ENCODE measurements at regions not wholly inside any gene's neighbourhood (a gene's known extent, or its start where the extent isn't known, plus 50 kb on each side); places are given as distances from the start of the nearest gene placed in this dataset.

GRCh38 chr4:22336822-22337221, 179.0 kb downstream of the ADGRA3 start:
- no peak for DNase-seq (ENCODE audit: low spot score)
- in situ Hi-C loops (cut with HindIII; ENCODE audit: low sequenced_read_pairs) = no loop called here

- no peak for DNase-seq (ENCODE audit: low spot score)
- in situ Hi-C loops (cut with HindIII; ENCODE audit: low sequenced_read_pairs) = loop anchor here (5.0 kb wide), 1 partner anchor 38 kb away; no protein-coding TSS in a partner anchor
Observed at GRCh38 chr4:22334155-22334554, 181.7 kb downstream of the ADGRA3 start.

GRCh38 chr4:22324422-22324821, 191.4 kb downstream of the ADGRA3 start:
- in situ Hi-C loops (cut with HindIII; ENCODE audit: low sequenced_read_pairs) = no loop called here
- no peak for DNase-seq (ENCODE audit: low spot score)

DNA sequence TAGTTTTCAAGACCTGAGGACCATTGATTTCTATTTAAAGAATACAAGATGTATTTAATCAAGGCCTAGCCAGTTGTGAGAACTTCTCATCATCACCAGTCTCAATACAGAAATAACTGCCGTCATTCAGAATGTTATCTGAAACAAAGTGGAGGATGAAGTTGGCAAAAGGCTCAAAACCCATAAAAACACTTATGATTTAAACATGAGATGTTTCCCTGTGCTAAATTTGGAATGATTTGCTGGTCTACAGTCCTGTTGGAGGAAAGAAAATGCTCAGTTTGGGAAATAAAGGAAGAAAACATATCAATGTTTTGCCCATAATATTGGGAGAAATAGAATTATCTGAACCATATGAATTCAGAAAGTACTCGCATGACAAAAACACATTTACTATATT, 192.2 kb downstream of the ADGRA3 start:
- DNase-seq (ENCODE audit: low spot score) = no peak
- in situ Hi-C loops (cut with HindIII; ENCODE audit: low sequenced_read_pairs) = no loop called here

- in situ Hi-C loops (cut with HindIII; ENCODE audit: low sequenced_read_pairs) = no loop called here
- DNase-seq (ENCODE audit: low spot score) = no peak
Observed at GRCh38 chr4:22322996-22323395, 192.9 kb downstream of the ADGRA3 start.

GRCh38 chr4:22315628-22316027, 200.2 kb downstream of the ADGRA3 start:
- in situ Hi-C loops (cut with HindIII; ENCODE audit: low sequenced_read_pairs) = no loop called here
- DNase-seq (ENCODE audit: low spot score) = no peak

- in situ Hi-C loops (cut with HindIII; ENCODE audit: low sequenced_read_pairs) = no loop called here
Observed at GRCh38 chr4:22313976-22314375, 201.9 kb downstream of the ADGRA3 start.

DNA sequence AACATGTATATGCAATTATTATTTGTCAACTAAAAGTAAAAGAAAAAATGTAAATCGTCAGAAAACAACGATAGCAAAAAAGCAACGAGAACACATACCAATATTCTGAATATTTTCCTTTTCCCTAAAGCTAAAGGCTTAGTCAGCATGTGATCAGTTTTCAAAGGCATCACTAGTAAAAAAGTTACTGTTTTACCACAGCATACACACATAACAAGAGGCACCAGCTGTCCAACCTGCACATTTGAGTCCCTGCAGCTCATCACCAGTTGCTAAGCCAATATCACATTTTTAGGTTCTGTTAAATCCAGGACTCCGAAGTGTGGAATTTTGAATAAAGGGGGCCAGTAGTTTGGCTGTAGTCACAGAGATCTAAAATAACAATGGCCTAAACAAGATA, 203.8 kb downstream of the ADGRA3 start:
- DNase-seq (ENCODE audit: low spot score) = no peak
- in situ Hi-C loops (cut with HindIII; ENCODE audit: low sequenced_read_pairs) = no loop called here

More at GRCh38 chr4:22313976-22314375, 201.9 kb downstream of the ADGRA3 start:
- no peak for DNase-seq (ENCODE audit: low spot score)

DNA sequence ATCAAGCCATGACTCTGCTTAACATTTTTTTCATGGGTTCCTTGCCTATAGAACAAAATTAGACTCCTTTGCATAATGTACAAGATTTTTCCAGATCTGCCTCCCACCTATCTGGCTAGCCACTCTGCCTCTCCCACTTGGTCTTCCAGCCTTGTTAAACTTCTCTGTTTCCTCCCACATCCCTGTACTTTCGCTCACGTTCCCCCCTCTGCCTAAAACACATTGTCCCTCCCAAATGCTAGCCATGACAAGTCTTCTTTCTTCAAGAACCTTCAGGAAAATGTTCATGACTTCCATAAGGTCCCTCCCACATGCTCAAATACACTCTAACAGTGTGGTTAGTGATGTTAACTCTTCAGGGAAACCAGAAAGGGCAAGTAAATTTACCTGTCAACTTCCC, 214.6 kb downstream of the ADGRA3 start:
- no peak for DNase-seq (ENCODE audit: low spot score)
- in situ Hi-C loops (cut with HindIII; ENCODE audit: low sequenced_read_pairs) = no loop called here

GRCh38 chr4:22299678-22300077, 216.2 kb downstream of the ADGRA3 start:
- in situ Hi-C loops (cut with HindIII; ENCODE audit: low sequenced_read_pairs) = no loop called here

GRCh38 chr4:22287631-22288030, 228.2 kb downstream of the ADGRA3 start:
- DNase-seq (ENCODE audit: low spot score) = peak; percentile 58
- in situ Hi-C loops (cut with HindIII; ENCODE audit: low sequenced_read_pairs) = no loop called here

More at GRCh38 chr4:22299678-22300077, 216.2 kb downstream of the ADGRA3 start:
- DNase-seq (ENCODE audit: low spot score) = no peak

- no peak for DNase-seq (ENCODE audit: low spot score)
- in situ Hi-C loops (cut with HindIII; ENCODE audit: low sequenced_read_pairs) = no loop called here
Observed at GRCh38 chr4:22268350-22269025, 247.4 kb downstream of the ADGRA3 start.

DNA sequence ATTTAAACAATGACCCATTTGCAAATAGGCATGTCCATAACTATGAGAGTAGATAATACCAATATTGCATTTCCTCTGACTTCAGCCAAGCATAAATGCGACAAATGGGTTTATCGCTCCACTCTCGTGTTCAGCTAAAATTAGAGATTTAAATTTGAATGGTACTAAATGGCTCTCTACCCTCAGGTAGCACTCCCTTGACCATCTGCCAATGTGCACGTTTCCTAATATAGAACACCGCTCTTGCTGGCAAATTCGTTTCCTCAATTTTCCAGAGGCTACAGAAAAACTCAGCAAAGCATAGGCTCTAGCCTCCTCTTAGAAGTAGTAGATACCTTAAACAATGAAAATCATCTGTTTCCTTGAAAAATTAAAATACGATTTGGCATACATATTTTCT, 251.6 kb downstream of the ADGRA3 start:
- peak; percentile 59 for DNase-seq (ENCODE audit: low spot score)
- in situ Hi-C loops (cut with HindIII; ENCODE audit: low sequenced_read_pairs) = no loop called here

DNA sequence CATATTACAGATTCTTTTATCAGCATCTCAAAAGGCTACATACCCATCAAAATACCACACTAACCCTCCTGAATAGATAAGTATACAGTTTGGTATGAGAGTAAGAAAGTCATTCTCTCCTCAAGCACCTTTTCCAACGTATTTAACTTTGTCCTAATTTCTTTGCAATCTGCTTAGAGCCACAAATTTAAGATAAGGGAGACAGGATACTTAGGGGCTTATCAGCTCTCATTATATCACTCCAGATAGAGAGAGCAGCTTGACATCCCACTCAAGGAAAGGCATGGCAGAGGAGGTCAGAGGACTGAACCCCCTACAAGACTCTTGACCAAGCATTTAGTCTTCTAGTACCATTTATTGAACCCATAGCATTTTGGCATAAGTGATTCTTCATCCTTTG, 262.4 kb downstream of the ADGRA3 start:
- in situ Hi-C loops (cut with HindIII; ENCODE audit: low sequenced_read_pairs) = no loop called here
- no peak for DNase-seq (ENCODE audit: low spot score)

DNA sequence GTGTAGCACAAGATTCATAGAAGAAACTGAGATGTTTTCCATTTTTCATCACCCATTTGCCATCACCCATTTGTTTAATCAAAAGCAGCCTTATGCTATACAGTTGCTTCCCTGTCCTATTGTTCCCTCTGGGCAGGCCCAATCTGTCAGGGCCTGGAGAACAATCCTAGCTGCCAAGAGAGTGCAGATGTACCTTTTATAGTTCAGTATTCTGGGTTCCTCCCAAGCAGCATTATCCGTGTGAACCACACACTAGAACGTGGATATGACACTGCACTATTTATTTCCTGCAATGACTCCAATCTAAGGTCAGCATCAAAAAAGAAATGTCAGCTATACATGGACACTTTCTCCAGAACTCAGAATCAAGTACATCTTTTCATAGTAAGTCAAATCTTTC, 269.0 kb downstream of the ADGRA3 start:
- in situ Hi-C loops (cut with HindIII; ENCODE audit: low sequenced_read_pairs) = no loop called here
- DNase-seq (ENCODE audit: low spot score) = peak; percentile 83

DNA sequence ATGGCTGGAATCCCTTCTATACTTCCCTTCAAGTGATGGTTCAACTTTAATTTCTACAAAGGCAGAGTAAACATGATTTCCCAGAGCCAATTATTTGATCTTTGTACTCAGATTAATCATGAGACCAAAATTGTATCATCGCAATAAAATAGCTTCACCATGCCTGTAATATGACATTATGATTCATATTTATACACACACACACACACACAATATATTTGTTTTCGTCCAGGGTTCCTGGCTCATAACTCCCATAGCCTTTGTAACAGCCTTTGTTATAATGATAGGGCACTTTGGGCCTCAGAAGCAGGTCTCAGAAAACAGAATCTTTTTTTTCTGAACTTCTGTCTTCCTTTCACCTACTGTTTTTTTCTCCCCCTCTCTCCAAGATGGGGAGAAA, 270.6 kb downstream of the ADGRA3 start:
- no peak for DNase-seq (ENCODE audit: low spot score)
- in situ Hi-C loops (cut with HindIII; ENCODE audit: low sequenced_read_pairs) = no loop called here

DNA sequence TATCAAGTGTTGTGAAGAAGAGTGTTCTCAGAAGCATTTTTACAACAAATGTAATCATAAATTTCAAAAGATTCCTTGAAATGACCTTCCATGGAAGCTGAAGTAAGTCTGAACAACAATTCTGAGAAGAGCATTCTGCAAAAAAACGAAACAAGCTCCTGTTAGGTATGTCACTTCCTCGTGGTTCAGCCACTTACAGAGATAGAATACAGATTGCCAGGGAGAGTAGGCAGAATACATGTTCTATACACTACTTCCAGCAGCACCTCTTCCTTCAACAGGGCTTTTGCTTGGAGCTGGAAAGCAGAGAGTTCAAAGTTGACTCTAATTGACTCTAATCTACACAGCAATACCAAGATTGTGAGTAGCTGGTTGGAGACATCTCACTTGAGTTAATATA, 274.5 kb downstream of the ADGRA3 start:
- DNase-seq (ENCODE audit: low spot score) = no peak
- in situ Hi-C loops (cut with HindIII; ENCODE audit: low sequenced_read_pairs) = no loop called here

DNA sequence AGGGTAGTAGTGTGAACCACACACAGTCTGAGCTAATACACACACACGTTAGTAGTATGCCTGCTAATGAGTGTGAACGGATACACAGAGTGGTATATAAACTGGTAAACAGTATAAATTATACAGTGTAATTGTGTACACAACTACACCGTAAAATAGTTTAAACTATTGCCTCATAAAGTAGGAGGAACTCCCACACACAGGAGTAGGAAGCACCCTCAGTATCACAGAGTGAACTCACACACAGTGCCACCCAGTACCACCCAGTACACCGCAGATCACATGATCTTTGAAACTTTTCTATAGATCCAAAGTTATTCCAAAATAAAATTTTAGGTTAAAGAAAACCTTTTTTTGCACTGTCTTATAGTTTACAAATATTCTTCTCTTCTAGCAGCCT, 275.1 kb downstream of the ADGRA3 start:
- DNase-seq (ENCODE audit: low spot score) = no peak
- in situ Hi-C loops (cut with HindIII; ENCODE audit: low sequenced_read_pairs) = no loop called here

DNA sequence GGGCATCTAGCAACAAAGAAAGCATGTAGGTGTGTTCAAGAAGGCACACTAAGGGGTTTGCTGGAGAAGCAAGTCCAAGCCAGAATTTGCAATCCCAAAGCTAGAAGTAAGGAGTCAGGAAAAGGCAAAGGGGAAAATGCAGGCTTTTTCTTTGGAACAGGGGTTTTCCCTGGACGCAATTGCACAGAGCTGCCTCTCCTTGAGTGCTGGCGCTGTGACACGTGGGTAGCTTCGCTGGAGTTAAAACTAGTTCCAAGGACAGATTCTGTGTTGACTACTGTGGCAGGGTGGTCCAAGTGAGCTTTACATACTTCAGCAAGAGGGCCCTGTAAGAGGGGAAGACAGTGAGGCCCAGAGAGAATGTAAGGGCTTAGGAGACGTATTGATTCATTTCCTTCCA, 277.1 kb downstream of the ADGRA3 start:
- no peak for DNase-seq (ENCODE audit: low spot score)
- in situ Hi-C loops (cut with HindIII; ENCODE audit: low sequenced_read_pairs) = no loop called here

- no peak for DNase-seq (ENCODE audit: low spot score)
- in situ Hi-C loops (cut with HindIII; ENCODE audit: low sequenced_read_pairs) = no loop called here
Observed at GRCh38 chr4:22237846-22238494, 277.9 kb downstream of the ADGRA3 start.

DNA sequence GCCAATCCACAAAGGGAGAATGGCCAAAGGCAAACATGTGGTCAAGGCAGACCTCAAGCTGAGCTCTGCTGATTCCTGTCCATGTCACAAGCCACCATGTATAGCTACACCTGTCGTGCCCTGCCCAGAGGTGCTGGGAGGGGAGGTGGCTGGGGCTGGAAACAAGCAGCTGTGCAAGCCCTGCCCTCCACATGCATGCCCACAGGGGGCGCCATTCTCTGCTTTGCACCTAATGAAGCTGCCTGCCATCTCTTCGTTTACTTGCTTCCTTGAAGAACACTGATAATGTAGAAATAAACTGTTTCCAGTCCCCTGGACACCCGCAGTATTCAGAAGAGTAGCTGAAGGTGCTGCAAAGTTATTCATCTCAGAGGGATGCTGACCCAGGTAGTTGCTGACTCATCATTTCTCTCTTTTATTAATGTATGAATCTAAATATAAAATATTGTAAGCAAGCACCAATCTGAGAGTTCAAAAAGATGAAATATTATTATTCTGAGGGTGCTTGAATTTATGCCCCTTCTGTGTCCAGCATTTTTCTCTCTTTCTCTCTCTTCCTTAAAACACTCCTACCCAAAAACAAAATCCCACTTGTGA, 278.6 kb downstream of the ADGRA3 start:
- in situ Hi-C loops (cut with HindIII; ENCODE audit: low sequenced_read_pairs) = no loop called here
- DNase-seq (ENCODE audit: low spot score) = peak; percentile 11

All from G401 (cell line).